ENCODE measurements at regions not wholly inside any gene's neighbourhood (a gene's known extent, or its start where the extent isn't known, plus 50 kb on each side); places are given as distances from the start of the nearest gene placed in this dataset.

- TF ChIP-seq CTCF (IDR thresholded peaks at IDR 0.05; ENCODE audit: extremely low read depth in 1 of 2, insufficient read depth in 1 of 2, low read depth in 1 of 2, low read length in 2 of 2) (no peak), POLR2A (IDR thresholded peaks at IDR 0.05; ENCODE audit: low read depth, low read length) (no peak), MAX (IDR thresholded peaks at IDR 0.05; ENCODE audit: insufficient read depth, insufficient read length) (no peak), POLR2AphosphoS5 (IDR thresholded peaks at IDR 0.05; ENCODE audit: insufficient read depth, low read depth, low read length) (no peak), EZH2 (IDR thresholded peaks at IDR 0.05; ENCODE audit: borderline replicate concordance, low read depth, low read length, severe bottlenecking) (no peak), MYC (IDR thresholded peaks at IDR 0.05; ENCODE audit: low read depth, low read length) (no peak)
Observed at GRCh38 chr14:80346395-80346794, 135.1 kb upstream of the DIO2 start.

Measured in endothelial cell of umbilical vein (primary cell).